GM19467 (cell line): ENCODE measurements at regions not wholly inside any gene's neighbourhood (a gene's known extent, or its start where the extent isn't known, plus 50 kb on each side); places are given as distances from the start of the nearest gene placed in this dataset.
"Not testable (repeated sequence)": the region's sequence is repeated elsewhere in the genome, so short reads cannot be mapped to it uniquely, and the experiment has no call there.

Experiments
- ATAC-seq: cut with Tn5 transposase; IDR thresholded peaks from one replicate; pipeline ENCODE4 v1.9.1; 2021; ENCODE audit warnings: mild to moderate bottlenecking, moderate library complexity; ENCODE audit not compliant: unreplicated experiment

GRCh38 chr17:73835605-73836004, 191.4 kb upstream of the SDK2 start:
- ATAC-seq = no peak

DNA sequence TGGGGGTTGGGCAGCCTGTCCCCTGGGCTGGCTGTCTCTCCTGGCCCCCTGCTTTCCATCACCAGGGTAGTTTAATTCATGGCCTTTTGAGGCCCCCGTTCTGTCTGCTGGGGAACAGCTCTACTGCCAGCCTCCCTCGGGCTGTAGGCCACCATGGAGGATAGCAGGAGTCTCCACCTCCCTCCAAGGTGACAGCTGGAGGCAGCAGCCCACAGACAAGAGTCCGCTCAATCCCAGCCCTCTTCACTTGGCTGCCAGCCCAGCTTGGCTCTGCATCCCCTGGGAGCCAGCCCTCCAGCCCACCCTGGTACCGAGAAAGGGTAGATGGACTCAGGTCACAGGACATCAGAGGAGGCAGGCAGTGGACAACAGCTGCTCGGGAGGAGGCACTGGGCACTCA, 194.6 kb upstream of the SDK2 start:
- ATAC-seq = no peak

DNA sequence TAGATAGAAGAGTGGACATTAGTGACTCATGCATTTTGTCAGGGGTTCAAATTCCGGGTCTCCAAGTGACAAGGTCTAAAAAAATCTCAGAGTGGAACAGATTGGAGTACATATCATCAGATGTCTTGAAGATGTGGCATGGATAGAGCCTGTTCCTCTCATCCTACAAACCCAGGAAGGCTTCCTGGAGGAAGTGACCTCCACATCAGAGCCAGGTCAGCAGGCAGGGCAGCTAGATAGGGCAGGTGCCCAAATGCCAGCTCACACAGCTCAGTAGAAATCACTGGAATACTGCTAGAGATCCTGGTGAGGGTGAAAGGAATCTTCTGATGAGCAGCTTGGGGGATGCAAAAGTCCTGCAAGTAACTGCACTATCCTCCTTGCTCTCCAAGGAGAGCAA, 196.6 kb upstream of the SDK2 start:
- no peak for ATAC-seq

GRCh38 chr17:73841431-73842060, 197.3 kb upstream of the SDK2 start:
- no peak for ATAC-seq

- no peak for ATAC-seq
Observed at GRCh38 chr17:73847952-73848351, 203.7 kb upstream of the SDK2 start.

- ATAC-seq = no peak
Observed at GRCh38 chr17:73850426-73850825, 206.2 kb upstream of the SDK2 start.

DNA sequence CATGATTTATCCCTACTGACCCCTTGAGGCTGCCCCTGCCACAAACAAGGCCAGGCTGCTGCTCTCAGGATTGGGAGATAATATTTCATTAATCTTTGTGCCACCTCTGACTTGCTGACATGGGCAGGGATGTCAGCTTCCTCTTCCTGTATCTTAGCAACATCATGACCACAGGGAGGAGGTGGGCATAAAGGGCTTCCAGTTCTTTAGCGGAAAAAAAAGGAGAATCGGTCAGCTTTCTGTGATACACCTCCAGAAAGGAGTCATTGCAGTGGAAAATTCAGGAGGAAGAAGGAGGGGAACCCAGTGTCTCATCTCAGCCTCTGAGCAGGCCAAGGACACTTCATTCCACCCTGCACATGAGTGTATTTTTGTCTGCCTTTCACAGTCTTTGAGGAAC, 206.8 kb upstream of the SDK2 start:
- no peak for ATAC-seq

GRCh38 chr17:73851921-73852320, 207.7 kb upstream of the SDK2 start:
- no peak for ATAC-seq

DNA sequence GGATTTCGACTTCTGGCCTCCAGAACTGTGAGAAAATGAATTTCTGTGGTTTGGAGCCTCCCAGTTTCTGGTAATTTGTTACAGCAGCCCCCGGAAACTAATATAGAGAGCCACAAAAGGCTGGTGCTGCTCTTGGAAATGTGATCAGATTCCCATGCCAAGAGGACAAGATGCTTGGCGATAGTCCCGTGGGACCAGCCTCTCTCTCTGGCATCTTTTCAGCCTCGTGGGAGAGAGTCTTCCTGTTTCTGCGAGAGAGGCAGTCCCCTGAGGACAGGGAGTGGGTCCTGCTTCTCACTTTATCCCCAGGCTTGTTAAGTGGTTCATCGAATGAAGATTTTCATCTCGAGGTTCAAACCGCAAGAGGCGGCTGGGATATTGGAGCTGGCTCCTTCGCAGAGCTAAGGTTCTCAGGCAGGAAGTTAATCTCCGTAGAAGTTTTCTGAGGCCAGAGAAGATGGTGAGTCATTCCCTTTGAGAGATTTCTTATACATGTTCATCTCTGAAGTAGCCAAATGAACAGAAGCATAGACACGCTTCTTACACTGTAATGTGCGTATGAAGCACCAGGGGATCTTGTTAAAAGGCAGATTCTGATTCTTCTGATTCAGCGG, 211.6 kb upstream of the SDK2 start:
- ATAC-seq = no peak

DNA sequence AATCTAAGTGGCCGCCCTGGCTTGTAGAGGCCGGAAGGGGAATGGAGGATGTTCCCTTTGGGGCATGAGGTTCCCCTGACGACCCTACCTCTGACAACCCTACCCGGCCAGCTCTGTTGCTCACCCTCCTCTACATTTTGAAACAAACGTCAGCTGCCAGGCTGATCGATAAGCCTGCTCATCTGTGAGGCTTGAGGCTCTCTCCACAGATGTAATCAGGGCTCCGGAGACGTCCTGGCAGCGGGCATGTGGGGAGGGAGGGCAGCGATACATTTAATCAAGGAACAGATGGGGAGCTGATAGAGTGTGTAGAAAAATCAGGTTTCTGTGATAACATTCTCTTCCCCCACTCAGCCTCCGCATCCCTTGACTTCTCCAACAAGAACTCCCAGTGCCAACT, 212.3 kb upstream of the SDK2 start:
- ATAC-seq = no peak

DNA sequence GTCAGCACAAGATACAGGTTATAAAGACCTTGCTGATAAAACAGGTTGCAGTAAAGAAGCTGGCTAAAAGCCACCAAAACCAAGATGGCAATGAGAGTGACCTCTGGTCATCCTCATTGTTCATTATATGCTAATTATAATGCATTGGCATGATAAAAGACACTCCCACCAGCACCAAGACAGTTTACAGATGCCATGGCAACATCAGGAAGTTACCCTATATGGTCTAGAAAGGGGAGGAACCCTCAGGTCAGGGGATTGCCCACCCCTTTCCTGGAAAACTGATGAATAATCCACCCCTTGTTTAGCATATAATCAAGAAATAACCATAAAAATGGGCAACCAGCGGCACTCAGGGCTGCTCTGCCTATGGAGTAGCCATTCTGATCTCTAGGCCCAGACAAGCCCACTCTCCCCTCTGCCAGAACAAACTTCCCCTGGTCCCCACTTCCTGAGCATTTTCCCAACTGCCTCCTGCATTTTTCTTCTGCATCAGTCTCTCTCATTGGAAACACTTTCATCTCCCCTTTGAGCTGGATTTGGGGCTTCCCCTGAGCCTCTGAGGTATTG, 215.3 kb upstream of the SDK2 start:
- not testable (repeated sequence) for ATAC-seq

DNA sequence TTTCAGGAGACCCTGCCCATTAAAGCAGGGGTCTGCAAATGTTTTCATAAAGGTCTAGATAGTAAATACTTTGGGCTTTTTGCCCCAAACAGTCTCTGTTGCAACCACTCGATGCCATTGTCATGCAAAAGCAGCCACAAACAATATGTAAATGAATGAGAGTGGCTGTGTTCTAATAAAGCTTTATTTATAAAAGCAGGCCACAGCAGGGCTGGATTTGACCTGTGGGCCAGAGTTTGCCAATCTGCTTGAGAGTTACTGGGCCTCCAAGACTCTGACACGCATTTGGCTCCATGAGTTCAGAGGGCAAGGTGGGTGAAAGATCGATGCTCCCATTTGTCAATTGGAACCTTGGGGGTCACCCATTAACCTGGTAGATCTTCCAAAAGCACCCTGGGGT, 217.3 kb upstream of the SDK2 start:
- ATAC-seq = no peak

- ATAC-seq = no peak
Observed at GRCh38 chr17:73863761-73864535, 219.7 kb upstream of the SDK2 start.

GRCh38 chr17:73865831-73866230, 221.6 kb upstream of the SDK2 start:
- no peak for ATAC-seq

- no peak for ATAC-seq
Observed at GRCh38 chr17:73867056-73867455, 222.8 kb upstream of the SDK2 start.

DNA sequence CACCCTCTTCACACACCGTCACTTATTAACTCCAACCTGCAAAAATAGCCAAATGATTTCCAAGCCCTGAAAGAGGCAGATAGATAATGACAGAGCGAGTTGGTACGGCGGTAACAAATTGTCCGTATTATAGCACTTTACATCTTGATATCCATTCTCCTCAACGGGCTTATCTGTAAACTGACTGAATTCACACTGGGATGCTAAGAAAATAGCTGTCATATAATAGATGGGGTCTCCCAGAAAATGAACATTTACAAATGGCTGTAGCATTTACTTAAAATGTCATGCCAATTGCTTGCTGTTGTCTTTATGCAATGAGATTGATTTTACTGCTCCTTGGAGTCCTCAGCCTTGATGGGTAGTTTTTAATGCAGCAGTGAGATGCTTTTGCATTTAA, 225.8 kb upstream of the SDK2 start:
- ATAC-seq = no peak

- ATAC-seq = no peak
Observed at GRCh38 chr17:73870473-73870872, 226.2 kb upstream of the SDK2 start.

DNA sequence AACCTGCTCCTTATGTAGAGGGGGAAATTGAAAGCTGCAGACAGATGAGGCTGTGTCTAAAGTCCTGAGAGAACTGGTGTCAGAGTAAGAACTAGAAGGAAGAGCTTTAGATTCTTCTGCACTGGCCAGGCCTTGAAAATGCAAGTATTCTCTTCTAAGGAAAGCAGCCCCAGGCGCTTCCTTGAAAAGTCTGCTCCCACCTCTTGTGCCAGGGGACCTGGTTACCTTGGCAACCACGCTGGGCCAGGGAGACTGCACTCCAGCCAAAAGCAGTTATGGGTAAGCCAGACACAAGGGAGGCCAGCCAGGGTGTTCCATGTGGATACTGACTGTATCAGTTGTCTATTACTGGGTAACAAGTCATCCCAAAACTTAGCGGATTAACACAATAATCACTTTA, 228.6 kb upstream of the SDK2 start:
- no peak for ATAC-seq

GRCh38 chr17:73874008-73874720, 229.9 kb upstream of the SDK2 start:
- no peak for ATAC-seq

DNA sequence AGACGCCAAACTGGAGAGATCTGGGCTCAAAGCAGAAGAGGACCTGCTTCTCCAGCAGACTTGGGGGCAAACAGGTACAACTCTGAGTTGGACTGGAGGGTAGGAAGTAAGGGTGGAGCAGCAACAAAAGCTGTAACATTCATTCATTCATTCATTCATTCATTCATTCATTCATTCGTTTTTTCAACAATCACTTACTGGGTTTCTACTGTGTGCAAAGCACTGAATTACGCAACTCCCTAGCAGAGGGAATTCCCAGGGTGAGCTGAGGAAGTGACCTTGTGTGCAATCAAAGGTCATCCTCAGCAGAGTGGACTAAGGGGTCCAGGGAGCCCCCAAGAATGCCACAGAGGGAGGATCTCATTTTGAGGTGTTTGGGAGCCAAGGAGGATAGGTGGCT, 231.1 kb upstream of the SDK2 start:
- no peak for ATAC-seq

GRCh38 chr17:73877962-73878361, 233.7 kb upstream of the SDK2 start:
- no peak for ATAC-seq
